Tibial nerve (tissue), 4 donors: ENCODE measurements at regions not wholly inside any gene's neighbourhood (a gene's known extent, or its start where the extent isn't known, plus 50 kb on each side); places are given as distances from the start of the nearest gene placed in this dataset.

ENCODE experiments used
- CTCF ChIP-seq, 5 experiments: fragments of 200-600 bp in 3 of 5; fragments of 450-650 bp in 2 of 5; sonication (generic) in 3 of 5; IDR thresholded peaks; one replicate each; pipeline ENCODE4 v1.5.1; 2016 to 2019; ENCODE audit warnings: antibody characterized with exemption in 5 of 5, mild to moderate bottlenecking in 3 of 5, moderate library complexity in 2 of 5
- EP300 ChIP-seq, 2 donors: sonication (generic); formaldehyde crosslinking; IDR thresholded peaks; one replicate each; pipeline ENCODE4 v1.6.1; 2017; ENCODE audit warnings: antibody characterized with exemption in 2 of 2, mild to moderate bottlenecking in 1 of 2
- POLR2A ChIP-seq, 2 donors: fragments of 450-650 bp; IDR thresholded peaks; one replicate each; pipeline ENCODE4 v1.6.1; 2017; ENCODE audit warnings: antibody characterized with exemption in 2 of 2, mild to moderate bottlenecking in 2 of 2, moderate library complexity in 2 of 2

DNA sequence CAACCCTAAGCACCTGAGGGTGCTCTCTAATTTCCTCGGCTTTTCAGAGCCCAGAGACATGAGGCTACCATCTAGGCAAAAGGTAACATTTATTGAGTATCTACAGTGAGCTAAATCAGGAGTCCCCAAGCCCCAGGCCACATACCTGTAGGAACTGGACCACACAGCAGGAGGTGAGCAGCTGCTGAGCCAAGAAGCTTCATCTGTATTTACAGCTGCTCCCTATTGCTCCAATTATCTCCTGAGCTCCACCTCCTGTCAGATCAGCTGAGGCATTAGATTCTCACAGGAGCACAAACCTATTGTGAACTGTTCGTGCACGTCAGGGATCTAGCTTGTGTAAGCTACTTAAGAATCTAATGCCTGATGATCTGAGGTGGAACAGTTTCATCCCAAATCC lies 70.2 kb downstream of the RND3 start:
- TF ChIP-seq CTCF (IDR thresholded peaks at IDR 0.05) (no peak), POLR2A (IDR thresholded peaks at IDR 0.05) (no peak), EP300 (IDR thresholded peaks at IDR 0.05) (no peak)
